H1 (cell line): ENCODE measurements at regions not wholly inside any gene's neighbourhood (a gene's known extent, or its start where the extent isn't known, plus 50 kb on each side); places are given as distances from the start of the nearest gene placed in this dataset.

Experiments used
- CTCF ChIA-PET: fragments of 300-600 bp; sonication (Branson Sonifier 250); formaldehyde crosslinking; loops from one replicate; lab custom pipeline; 2021; ENCODE audit not compliant: partially characterized antibody; lab: Charles Lee
- POLR2A ChIA-PET: fragments of 300-600 bp; sonication (Branson Sonifier 250); formaldehyde crosslinking; loops from one replicate; lab custom pipeline; 2021; ENCODE audit warnings: inconsistent platforms; ENCODE audit not compliant: partially characterized antibody; lab: Charles Lee
- DNase-seq, 2 experiments: peaks; one replicate each; pipeline versions ENCODE4 v3.0.0 to v3.0.0-alpha.2; 2010 to 2022; ENCODE audit warnings: low spot score in 2 of 2, low read depth in 1 of 2, mixed read lengths in 1 of 2
- FAIRE-seq: peaks from 2 replicates; lab custom pipeline; 2011; peaks lifted over from hg19 to GRCh38; lab: Jason Lieb, UNC
- H2AFZ ChIP-seq: 2 replicates; pipeline ENCODE4 v1.8.1; 2012; ENCODE audit warnings: low read length, inconsistent platforms
- H2AK5ac ChIP-seq: 2 replicates; pipeline ENCODE4 v1.6.1; 2013; ENCODE audit warnings: low read depth, low read length
- H2BK120ac ChIP-seq: replicated peaks from 2 replicates; pipeline ENCODE3; 2013; ENCODE audit warnings: low read depth, low read length, inconsistent platforms
- H2BK12ac ChIP-seq: 2 replicates; pipeline ENCODE4 v1.6.1; 2013; ENCODE audit warnings: low read depth, low read length
- H2BK15ac ChIP-seq: 2 replicates; pipeline ENCODE4 v1.6.1; 2013; ENCODE audit warnings: low read length
- H2BK20ac ChIP-seq: 2 replicates; pipeline ENCODE4 v1.6.1; 2013; ENCODE audit warnings: low read length
- H2BK5ac ChIP-seq: 2 replicates; pipeline ENCODE4 v1.6.1; 2013; ENCODE audit warnings: low read depth, low read length
- H3K14ac ChIP-seq: 2 replicates; pipeline ENCODE4 v1.6.1; 2013; ENCODE audit warnings: inconsistent platforms; ENCODE audit not compliant: insufficient read length
- H3K18ac ChIP-seq: 2 replicates; pipeline ENCODE4 v1.6.1; 2013; ENCODE audit warnings: low read length; ENCODE audit errors: extremely low read depth
- H3K23ac ChIP-seq: 2 replicates; pipeline ENCODE4 v1.6.1; 2013; ENCODE audit warnings: inconsistent platforms; ENCODE audit not compliant: insufficient read length
- H3K23me2 ChIP-seq: 2 replicates; pipeline ENCODE4 v1.6.1; 2013; ENCODE audit warnings: low read depth, low read length
- H3K27ac ChIP-seq: 2 replicates; pipeline ENCODE4 v1.6.1; 2011; ENCODE audit warnings: low read depth, low read length, inconsistent platforms
- H3K27me3 ChIP-seq, 4 experiments: replicated peaks in 1 of 4; 1 replicate in 1 of 4; 2 replicates in 3 of 4; pipeline versions ENCODE4 v1.6.1 to v1.8.1; 2011 to 2013; ENCODE audit warnings: low read length in 3 of 4, mild to moderate bottlenecking in 3 of 4, inconsistent platforms in 2 of 4, mixed read lengths in 2 of 4, moderate library complexity in 1 of 4; ENCODE audit not compliant: control insufficient read depth in 3 of 4, insufficient read depth in 3 of 4; ENCODE audit errors: extremely low read depth in 1 of 4
- H3K36me3 ChIP-seq, 4 experiments: 2 replicates each; pipeline versions ENCODE4 v1.6.1 to v1.8.1; 2011 to 2013; ENCODE audit warnings: mild to moderate bottlenecking in 4 of 4, low read length in 3 of 4, moderate library complexity in 2 of 4, control low read depth in 1 of 4, inconsistent platforms in 1 of 4; ENCODE audit not compliant: insufficient read depth in 4 of 4, control insufficient read depth in 2 of 4
- H3K4ac ChIP-seq: replicated peaks from 2 replicates; pipeline ENCODE3; 2013; ENCODE audit warnings: low read length, low read depth, mixed read lengths, inconsistent platforms; ENCODE audit not compliant: insufficient read length
- H3K4me1 ChIP-seq, 4 experiments: replicated peaks in 1 of 4; 1 replicate in 1 of 4; 2 replicates in 3 of 4; pipeline versions ENCODE4 v1.6.1 to v1.8.1; 2011 to 2013; ENCODE audit warnings: low read length in 3 of 4, inconsistent platforms in 2 of 4, mixed read lengths in 1 of 4; ENCODE audit not compliant: insufficient read depth in 4 of 4, control insufficient read depth in 3 of 4
- H3K4me2 ChIP-seq, 2 experiments: 2 replicates each; pipeline versions ENCODE4 v1.6.1 to v1.8.1; 2011 to 2013; ENCODE audit warnings: low read depth in 2 of 2, low read length in 2 of 2, control low read depth in 1 of 2, inconsistent platforms in 1 of 2, mild to moderate bottlenecking in 1 of 2; ENCODE audit not compliant: insufficient read depth in 1 of 2
- H3K4me3 ChIP-seq, 4 experiments: fragments of 200-600, 300-600 bp in 1 of 4; sonication (generic), shearing (Covaris generic), sonication (Bioruptor Twin) in 1 of 4; 2 replicates each; pipeline versions ENCODE4 v1.5.1 to v1.8.1; 2011 to 2016; ENCODE audit warnings: low read length in 4 of 4, low read depth in 3 of 4, control low read depth in 2 of 4, inconsistent platforms in 2 of 4, mild to moderate bottlenecking in 2 of 4, mixed read lengths in 1 of 4, moderate library complexity in 1 of 4; ENCODE audit not compliant: insufficient read depth in 2 of 4; ENCODE audit errors: extremely low read depth in 1 of 4
- H3K56ac ChIP-seq: replicated peaks from 2 replicates; pipeline ENCODE3; 2013; ENCODE audit warnings: low read depth, mild to moderate bottlenecking, mixed read lengths, low read length, inconsistent platforms; ENCODE audit not compliant: insufficient read length
- H3K79me1 ChIP-seq: 2 replicates; pipeline ENCODE4 v1.6.1; 2013; ENCODE audit warnings: low read depth, low read length, control low read depth
- H3K79me2 ChIP-seq, 2 experiments: 2 replicates each; pipeline versions ENCODE4 v1.6.1 to v1.8.1; 2012 to 2013; ENCODE audit warnings: low read length in 2 of 2, mild to moderate bottlenecking in 2 of 2, inconsistent platforms in 1 of 2; ENCODE audit not compliant: insufficient read depth in 2 of 2, control insufficient read depth in 1 of 2
- H3K9ac ChIP-seq, 4 experiments: replicated peaks in 1 of 4; 1 replicate in 1 of 4; 2 replicates in 3 of 4; pipeline versions ENCODE4 v1.6.1 to v1.8.1; 2011 to 2013; ENCODE audit warnings: low read depth in 3 of 4, low read length in 3 of 4, control low read depth in 2 of 4, mild to moderate bottlenecking in 2 of 4, moderate library complexity in 2 of 4, inconsistent platforms in 1 of 4; ENCODE audit errors: extremely low read depth in 1 of 4
- H3K9me3 ChIP-seq, 2 experiments: 2 replicates each; pipeline versions ENCODE4 v1.6.1 to v1.8.1; 2012 to 2013; ENCODE audit warnings: mild to moderate bottlenecking in 2 of 2, moderate library complexity in 2 of 2, control low read depth in 1 of 2, inconsistent platforms in 1 of 2, low read depth in 1 of 2, low read length in 1 of 2, mixed read lengths in 1 of 2; ENCODE audit not compliant: insufficient read depth in 2 of 2
- H4K20me1 ChIP-seq, 2 experiments: replicated peaks in 1 of 2; 2 replicates each; pipeline versions ENCODE3 to v1.8.1; 2011 to 2013; ENCODE audit warnings: inconsistent platforms in 2 of 2, low read length in 2 of 2, mild to moderate bottlenecking in 1 of 2; ENCODE audit not compliant: insufficient read depth in 2 of 2, control insufficient read depth in 1 of 2
- H4K5ac ChIP-seq: 2 replicates; pipeline ENCODE4 v1.6.1; 2013; ENCODE audit warnings: low read length, low read depth, mixed read lengths, inconsistent platforms; ENCODE audit not compliant: insufficient read length
- H4K8ac ChIP-seq: 2 replicates; pipeline ENCODE4 v1.8.0; 2013; ENCODE audit warnings: mild to moderate bottlenecking, moderate library complexity, low read length, inconsistent platforms; ENCODE audit not compliant: insufficient read depth; ENCODE audit errors: extremely low read depth
- H4K91ac ChIP-seq: replicated peaks from 2 replicates; pipeline ENCODE3; 2013; ENCODE audit warnings: low read length, mixed read lengths, inconsistent platforms; ENCODE audit not compliant: insufficient read length
- ATF2 ChIP-seq: IDR thresholded peaks from 2 replicates; pipeline ENCODE4 v1.6.1; 2012; ENCODE audit warnings: low read length, inconsistent platforms
- ATF3 ChIP-seq: IDR thresholded peaks from 2 replicates; pipeline ENCODE4 v1.6.1; 2011; ENCODE audit warnings: low read depth, mild to moderate bottlenecking, low read length; ENCODE audit not compliant: insufficient read depth
- FOSL1 ChIP-seq: IDR thresholded peaks from 2 replicates; pipeline ENCODE4 v1.6.1; 2011; ENCODE audit warnings: mild to moderate bottlenecking, low read depth, low read length, moderate library complexity; ENCODE audit not compliant: insufficient read depth
- KDM5A ChIP-seq: fragments of 200-600 bp; IDR thresholded peaks from 2 replicates; pipeline ENCODE4 v1.7.1; 2012; ENCODE audit warnings: mild to moderate bottlenecking, low read length, inconsistent platforms, mixed read lengths
- MAFK ChIP-seq: IDR thresholded peaks from 2 replicates; pipeline ENCODE4 v1.6.1; 2012; ENCODE audit warnings: low read depth, mild to moderate bottlenecking, improper control_type of control experiment, low read length
- PHF8 ChIP-seq: fragments of 200-600 bp; sonication (generic); conservative IDR thresholded peaks from 2 replicates; pipeline ENCODE4 v1.7.1; 2012; ENCODE audit warnings: low read depth, mild to moderate bottlenecking, inconsistent platforms, low read length, moderate library complexity
- TAF1 ChIP-seq: IDR thresholded peaks from 2 replicates; pipeline ENCODE4 v1.6.1; 2011; ENCODE audit warnings: mild to moderate bottlenecking, low read depth, low read length
- WGBS, 2 experiments: shearing (Covaris generic) in 1 of 2; methylation state at CpG; one replicate each; pipeline versions ENCODE4 v1.1.6 to v1.1.7; 2013 to 2015; ENCODE audit warnings: low lambda C conversion rate in 2 of 2, mixed read lengths in 2 of 2, inconsistent platforms in 1 of 2, low coverage in 1 of 2, missing lambda C conversion rate in 1 of 2; ENCODE audit not compliant: insufficient replicate concordance in 2 of 2, insufficient coverage in 1 of 2, insufficient read length in 1 of 2; ENCODE audit errors: extremely low coverage in 1 of 2, missing lambda C conversion rate in 1 of 2; 5-methylcytosine and 5-hydroxymethylcytosine counted together

GRCh38 chr12:29044799-29045198 lies 104.3 kb upstream of the FAR2 start:
- Histone ChIP-seq H2BK20ac (no peak overlapping the region), H3K14ac (no peak overlapping the region), H3K79me2 (no peaks in the 10 kb centered on the region), H2BK15ac (no peak overlapping the region), H3K4me3 (no peak overlapping the region), H4K20me1 (no peaks in the 10 kb centered on the region), H2BK5ac (no peak overlapping the region), H3K4me1 (no peaks in the 10 kb centered on the region), H3K9me3 (no peaks in the 10 kb centered on the region), H3K23ac (no peak overlapping the region), H3K4me2 (no peak overlapping the region), H3K79me1 (no peaks in the 10 kb centered on the region), H4K8ac (no peak overlapping the region), H3K27ac (no peak overlapping the region), H4K5ac (no peak overlapping the region), H3K18ac (no peak overlapping the region), H3K23me2 (no peaks in the 10 kb centered on the region), H2BK12ac (no peak overlapping the region), H2BK120ac (no peak overlapping the region), H2AFZ (no peak overlapping the region), H2AK5ac (no peak overlapping the region), H3K27me3 (no peaks in the 10 kb centered on the region), H3K36me3 (no peaks in the 10 kb centered on the region), H3K9ac (no peak overlapping the region), H3K4ac (no peak overlapping the region), H3K56ac (no peak overlapping the region), H4K91ac (no peak overlapping the region)
- POLR2A ChIA-PET, result no interaction called here
- CTCF ChIA-PET, result interaction anchor here (1.4 kb wide), 1 partner anchor 82 kb away, joined by 3 read pairs; no protein-coding TSS in a partner anchor
- DNase-seq (no peak), FAIRE-seq (no peak)
- WGBS, 2 experiments, result 91% methylated on average over 2 of the region's 2 CpGs; no CpG with 5 or more reads in 1 of the 2 experiments
- TF ChIP-seq ATF2, result no peak
- TF ChIP-seq KDM5A, result no peak
- no peak for TF ChIP-seq FOSL1
- TF ChIP-seq TAF1, result no peak
- TF ChIP-seq MAFK, result no peak
- TF ChIP-seq ATF3, result no peak
- no peak for TF ChIP-seq PHF8
